ENCODE measurements at regions not wholly inside any gene's neighbourhood (a gene's known extent, or its start where the extent isn't known, plus 50 kb on each side); places are given as distances from the start of the nearest gene placed in this dataset.

DNA sequence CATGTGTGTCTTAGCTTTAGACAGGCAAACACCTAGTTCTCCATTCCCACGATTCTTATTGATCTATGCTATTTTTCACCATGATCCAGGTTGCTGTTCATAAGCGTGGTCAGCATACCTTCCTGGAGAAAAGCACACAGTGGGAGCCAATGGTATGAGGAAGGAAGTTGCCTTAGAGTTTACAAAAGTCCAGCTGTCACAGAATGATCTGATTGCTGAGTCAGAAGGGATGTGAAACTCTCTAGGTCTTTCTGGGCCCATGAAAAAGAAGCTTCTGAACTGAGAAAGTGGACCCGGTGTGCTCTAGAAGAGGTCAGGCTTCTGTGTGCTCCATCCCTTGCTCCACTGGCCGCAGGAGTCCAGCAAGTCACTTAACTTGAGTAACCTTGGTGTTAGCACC lies 71.0 kb upstream of the CCL1 start:
- TF ChIP-seq, protein P1, sequence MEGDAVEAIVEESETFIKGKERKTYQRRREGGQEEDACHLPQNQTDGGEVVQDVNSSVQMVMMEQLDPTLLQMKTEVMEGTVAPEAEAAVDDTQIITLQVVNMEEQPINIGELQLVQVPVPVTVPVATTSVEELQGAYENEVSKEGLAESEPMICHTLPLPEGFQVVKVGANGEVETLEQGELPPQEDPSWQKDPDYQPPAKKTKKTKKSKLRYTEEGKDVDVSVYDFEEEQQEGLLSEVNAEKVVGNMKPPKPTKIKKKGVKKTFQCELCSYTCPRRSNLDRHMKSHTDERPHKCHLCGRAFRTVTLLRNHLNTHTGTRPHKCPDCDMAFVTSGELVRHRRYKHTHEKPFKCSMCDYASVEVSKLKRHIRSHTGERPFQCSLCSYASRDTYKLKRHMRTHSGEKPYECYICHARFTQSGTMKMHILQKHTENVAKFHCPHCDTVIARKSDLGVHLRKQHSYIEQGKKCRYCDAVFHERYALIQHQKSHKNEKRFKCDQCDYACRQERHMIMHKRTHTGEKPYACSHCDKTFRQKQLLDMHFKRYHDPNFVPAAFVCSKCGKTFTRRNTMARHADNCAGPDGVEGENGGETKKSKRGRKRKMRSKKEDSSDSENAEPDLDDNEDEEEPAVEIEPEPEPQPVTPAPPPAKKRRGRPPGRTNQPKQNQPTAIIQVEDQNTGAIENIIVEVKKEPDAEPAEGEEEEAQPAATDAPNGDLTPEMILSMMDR (conservative IDR thresholded peaks at IDR 0.05; ENCODE audit: low read depth, low read length) = no peak
- TF ChIP-seq EZH2phosphoT487 (IDR thresholded peaks at IDR 0.05; ENCODE audit: borderline replicate concordance, low read length) = no peak

All from PC-3 (cell line).